Uterus (tissue), 3 donors: ENCODE measurements at regions not wholly inside any gene's neighbourhood (a gene's known extent, or its start where the extent isn't known, plus 50 kb on each side); places are given as distances from the start of the nearest gene placed in this dataset.

ENCODE experiments used
- DNase-seq, 2 donors: peaks; one replicate each; pipeline ENCODE4 v3.0.0-alpha.2; 2019 to 2020
- H3K27ac ChIP-seq, 2 donors: fragments of 200-600 bp; sonication (generic); 1 replicate in 1 of 2; 2 replicates in 1 of 2; pipeline ENCODE4 v1.5.1; 2016 to 2018
- H3K27me3 ChIP-seq, 2 donors: fragments of 200-600 bp; sonication (generic); one replicate each; pipeline ENCODE4 v1.5.1; 2018 to 2019; ENCODE audit warnings: control low read depth in 1 of 2
- H3K36me3 ChIP-seq, 2 donors: fragments of 200-600 bp; sonication (generic); one replicate each; pipeline ENCODE4 v1.5.1; 2019; ENCODE audit warnings: control low read depth in 1 of 2
- H3K4me1 ChIP-seq, 2 donors: fragments of 200-600 bp; sonication (generic); one replicate each; pipeline ENCODE4 v1.5.1; 2018 to 2019; ENCODE audit warnings: control low read depth in 1 of 2
- H3K4me3 ChIP-seq, 2 donors: fragments of 200-600 bp; sonication (generic); 1 replicate in 1 of 2; 2 replicates in 1 of 2; pipeline ENCODE4 v1.5.1; 2018 to 2019; ENCODE audit warnings: mild to moderate bottlenecking in 1 of 2
- H3K9me3 ChIP-seq, 2 donors: fragments of 200-600 bp; sonication (generic); one replicate each; pipeline ENCODE4 v1.5.1; 2019; ENCODE audit warnings: control low read depth in 1 of 2
- CTCF ChIP-seq, 4 experiments: fragments of 200-600 bp in 2 of 4; fragments of 450-650 bp in 2 of 4; sonication (generic) in 2 of 4; IDR thresholded peaks; one replicate each; pipeline ENCODE4 v1.5.1; 2016 to 2019; ENCODE audit warnings: antibody characterized with exemption in 4 of 4, mild to moderate bottlenecking in 2 of 4, moderate library complexity in 1 of 4
- POLR2A ChIP-seq, 2 donors: fragments of 450-650 bp; IDR thresholded peaks; one replicate each; pipeline ENCODE4 v1.6.1; 2016; ENCODE audit warnings: antibody characterized with exemption in 2 of 2, mild to moderate bottlenecking in 1 of 2, moderate library complexity in 1 of 2
- intact Hi-C: fragments of 100-400 bp; cut with DNase I; formaldehyde crosslinking; loops from one replicate; pipeline ENCODE4 v1.15.1; 2023; ENCODE audit warnings: low total_unique reads
- donor health status: DM: yes; HTN: yes; CAD: no.

GRCh38 chr10:3000048-3000447 lies 67.3 kb upstream of the PFKP start:
- no peak for TF ChIP-seq POLR2A (IDR thresholded peaks at IDR 0.05)
- TF ChIP-seq CTCF (IDR thresholded peaks at IDR 0.05), result no peak
- H3K27ac ChIP-seq, result no peak overlapping the region
- intact Hi-C loops, result no loop called here
- no peak overlapping the region for H3K4me3 ChIP-seq
- DNase-seq, result no peak
- no peaks in the 10 kb centered on the region for H3K9me3 ChIP-seq
- no peaks in the 10 kb centered on the region for H3K36me3 ChIP-seq
- H3K4me1 ChIP-seq, result no peaks in the 10 kb centered on the region
- no peaks in the 10 kb centered on the region for H3K27me3 ChIP-seq

DNA sequence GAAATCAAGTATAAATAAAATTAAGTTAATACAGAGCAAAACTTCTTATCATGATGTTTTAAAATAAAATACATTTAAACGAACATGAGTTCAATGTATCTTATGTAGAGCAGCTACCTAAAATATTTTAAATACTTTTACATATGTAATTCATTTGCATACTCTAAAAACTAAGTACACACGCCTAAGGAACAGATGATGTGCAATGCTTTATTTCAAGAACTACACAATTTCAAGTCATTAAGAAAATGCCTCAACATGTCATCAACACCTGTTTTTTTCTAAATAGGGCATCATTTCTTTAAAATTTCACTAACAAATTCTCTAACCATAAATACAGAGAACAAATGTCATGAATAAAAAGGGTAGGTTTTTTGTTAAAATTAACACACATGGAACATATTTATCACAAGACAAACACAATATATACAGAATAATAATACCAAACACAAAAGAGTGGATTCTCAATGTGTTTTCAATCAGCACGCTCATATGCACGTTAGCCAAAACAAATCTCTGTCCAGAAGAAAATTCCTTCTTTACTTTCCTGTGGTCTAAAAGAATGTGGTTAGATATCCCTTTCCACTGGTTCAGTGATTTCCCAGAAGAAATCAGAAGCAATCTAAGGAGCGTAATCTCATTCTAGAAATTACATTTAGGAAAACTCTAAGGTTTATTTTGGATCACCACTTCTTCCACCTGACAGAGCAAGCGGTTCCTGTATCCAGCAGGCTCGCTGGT lies 73.0 kb upstream of the PFKP start:
- intact Hi-C loops, result no loop called here
- no peak for DNase-seq
- Histone ChIP-seq H3K36me3 (no peaks in the 10 kb centered on the region), H3K27ac (no peak overlapping the region), H3K9me3 (no peaks in the 10 kb centered on the region), H3K27me3 (no peaks in the 10 kb centered on the region), H3K4me1 (no peaks in the 10 kb centered on the region), H3K4me3 (no peak overlapping the region)
- no peak for TF ChIP-seq CTCF (IDR thresholded peaks at IDR 0.05)
- no peak for TF ChIP-seq POLR2A (IDR thresholded peaks at IDR 0.05)

DNA sequence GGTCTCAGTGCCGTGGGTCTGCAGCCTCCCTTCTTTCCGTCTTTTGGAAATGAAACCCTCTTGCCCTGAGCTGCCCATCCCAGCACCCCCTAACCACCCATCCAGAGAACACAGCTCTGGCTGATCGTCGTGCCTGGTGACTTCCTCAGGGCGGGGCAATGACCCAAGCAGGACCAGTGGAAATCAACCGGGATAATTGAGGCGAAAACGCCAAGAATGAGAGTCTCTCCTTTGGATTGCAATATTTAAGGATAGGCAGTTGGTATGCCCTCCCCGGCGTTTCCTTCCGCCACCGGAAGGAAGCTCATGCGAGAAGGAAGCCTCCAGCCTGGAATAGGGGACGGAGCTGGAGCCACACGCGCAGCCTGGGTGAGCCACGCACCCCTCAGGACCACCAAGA lies 73.7 kb upstream of the PFKP start:
- Histone ChIP-seq H3K27me3 (no peaks in the 10 kb centered on the region), H3K9me3 (no peaks in the 10 kb centered on the region), H3K36me3 (no peaks in the 10 kb centered on the region), H3K4me1 (no peaks in the 10 kb centered on the region), H3K4me3 (no peak overlapping the region), H3K27ac (no peak overlapping the region)
- TF ChIP-seq CTCF (IDR thresholded peaks at IDR 0.05) (no peak), POLR2A (IDR thresholded peaks at IDR 0.05) (no peak)
- intact Hi-C loops, result no loop called here
- DNase-seq, result no peak

- intact Hi-C loops, result no loop called here
- TF ChIP-seq POLR2A (IDR thresholded peaks at IDR 0.05), result no peak
- no peak for TF ChIP-seq CTCF (IDR thresholded peaks at IDR 0.05)
- Histone ChIP-seq H3K4me1 (no peaks in the 10 kb centered on the region), H3K27ac (no peak overlapping the region), H3K27me3 (no peaks in the 10 kb centered on the region), H3K9me3 (no peaks in the 10 kb centered on the region), H3K36me3 (no peaks in the 10 kb centered on the region), H3K4me3 (no peak overlapping the region)
- no peak for DNase-seq
These were observed 74.7 kb upstream of the PFKP start for GRCh38 chr10:2992401-2993198.

- TF ChIP-seq CTCF (IDR thresholded peaks at IDR 0.05) (no peak), POLR2A (IDR thresholded peaks at IDR 0.05) (no peak)
- intact Hi-C loops, result no loop called here
These were observed 76.6 kb upstream of the PFKP start for GRCh38 chr10:2990764-2991163.

More at GRCh38 chr10:2990764-2991163, 76.6 kb upstream of the PFKP start:
- Histone ChIP-seq H3K36me3 (no peaks in the 10 kb centered on the region), H3K27me3 (no peaks in the 10 kb centered on the region), H3K9me3 (no peaks in the 10 kb centered on the region), H3K4me1 (no peaks in the 10 kb centered on the region), H3K4me3 (no peak overlapping the region), H3K27ac (no peak overlapping the region)
- DNase-seq, result no peak
